Kidney (tissue), 13 donors: ENCODE measurements at regions not wholly inside any gene's neighbourhood (a gene's known extent, or its start where the extent isn't known, plus 50 kb on each side); places are given as distances from the start of the nearest gene placed in this dataset.

Source experiments
- DNase-seq, 5 donors: peaks; one replicate each; pipeline ENCODE4 v3.0.0-alpha.2; 2013 to 2020
- FAIRE-seq: peaks from 2 replicates; lab custom pipeline; 2012; peaks lifted over from hg19 to GRCh38; lab: Jason Lieb, UNC
- H3K27ac ChIP-seq, 2 donors: one replicate each; pipeline ENCODE4 v1.7.0; 2013; ENCODE audit warnings: low read depth in 2 of 2, low read length in 2 of 2, inconsistent platforms in 1 of 2
- H3K27me3 ChIP-seq: one replicate; pipeline ENCODE4 v1.7.1; 2013; ENCODE audit warnings: low read length, inconsistent platforms; ENCODE audit not compliant: control insufficient read depth, insufficient read depth
- H3K36me3 ChIP-seq, 3 donors: one replicate each; pipeline versions ENCODE4 v1.7.0 to v1.7.1; 2013; ENCODE audit warnings: low read length in 3 of 3, control low read depth in 1 of 3, inconsistent platforms in 1 of 3; ENCODE audit not compliant: insufficient read depth in 3 of 3, control insufficient read depth in 2 of 3
- H3K4me1 ChIP-seq, 3 donors: one replicate each; pipeline versions ENCODE4 v1.7.0 to v1.7.1; 2013; ENCODE audit warnings: low read length in 3 of 3, inconsistent platforms in 1 of 3, low read depth in 1 of 3; ENCODE audit not compliant: control insufficient read depth in 2 of 3, insufficient read depth in 2 of 3
- H3K4me3 ChIP-seq, 3 donors: one replicate each; pipeline versions ENCODE4 v1.7.0 to v1.8.1; 2013; ENCODE audit warnings: low read length in 3 of 3, control low read depth in 1 of 3, inconsistent platforms in 1 of 3
- H3K9ac ChIP-seq, 3 donors: one replicate each; pipeline versions ENCODE4 v1.7.0 to v1.7.1; 2013; ENCODE audit warnings: low read length in 3 of 3, control low read depth in 1 of 3, inconsistent platforms in 1 of 3
- H3K9me3 ChIP-seq, 3 donors: one replicate each; pipeline versions ENCODE4 v1.7.0 to v1.7.1; 2013; ENCODE audit warnings: low read length in 3 of 3, control low read depth in 1 of 3, inconsistent platforms in 1 of 3; ENCODE audit not compliant: control insufficient read depth in 2 of 3, insufficient read depth in 1 of 3
- CTCF ChIP-seq: IDR thresholded peaks from 3 replicates; pipeline ENCODE4 v1.5.1; 2012; ENCODE audit warnings: mild to moderate bottlenecking, moderate library complexity, borderline replicate concordance; ENCODE audit not compliant: insufficient read depth; ENCODE audit errors: extremely low read depth
- intact Hi-C: fragments of 100-400 bp; cut with DNase I; formaldehyde crosslinking; loops from one replicate; pipeline ENCODE4 v1.11.1; 2022
- donor health status: control.
- donor health status: control.
- donor health status: control.
- donor health status: control.
- donor health status: control.
- donor health status: DM: yes; HTN: yes; CAD: no.
- donor health status: Normal renal cell carcinoma (clear cell type).

DNA sequence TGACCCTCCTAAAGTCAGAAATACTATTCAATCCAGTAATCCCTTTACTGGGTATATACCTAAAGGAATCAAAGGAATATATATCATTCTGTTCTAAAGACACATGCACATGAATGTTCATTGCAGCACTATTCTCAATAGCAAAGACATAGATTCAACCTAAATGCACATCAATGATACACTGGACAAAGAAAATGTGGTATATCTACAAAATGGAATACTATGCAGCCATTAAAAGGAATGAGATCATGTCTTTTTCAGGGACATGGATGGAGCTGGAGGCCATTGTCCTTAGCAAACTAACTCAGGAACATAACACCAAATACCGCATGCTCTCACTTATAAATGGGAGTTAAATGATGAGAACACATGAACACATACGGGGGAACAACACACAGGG lies 306.0 kb upstream of the EPHA5 start:
- H3K9me3 ChIP-seq = peaks cover 0 to 5% (median 2%) of the 10 kb centered on the region in 3 donors
- H3K4me1 ChIP-seq = no peaks in the 10 kb centered on the region
- H3K9ac ChIP-seq = no peak overlapping the region
- no peak for DNase-seq
- TF ChIP-seq CTCF = no peak
- no peaks in the 10 kb centered on the region for H3K27me3 ChIP-seq
- no peak overlapping the region for H3K27ac ChIP-seq
- no peaks in the 10 kb centered on the region for H3K36me3 ChIP-seq
- intact Hi-C loops = no loop called here
- no peak overlapping the region for H3K4me3 ChIP-seq
- FAIRE-seq = no peak

GRCh38 chr4:65973186-65973585 lies 302.9 kb upstream of the EPHA5 start:
- Histone ChIP-seq H3K27me3 (no peaks in the 10 kb centered on the region), H3K36me3 (no peaks in the 10 kb centered on the region), H3K4me3 (no peak overlapping the region), H3K9me3 (peaks cover 0 to 5% (median 2%) of the 10 kb centered on the region in 3 donors), H3K27ac (no peak overlapping the region), H3K9ac (no peak overlapping the region), H3K4me1 (no peaks in the 10 kb centered on the region)
- no peak for TF ChIP-seq CTCF
- intact Hi-C loops = no loop called here
- no peak for DNase-seq
- no peak for FAIRE-seq

DNA sequence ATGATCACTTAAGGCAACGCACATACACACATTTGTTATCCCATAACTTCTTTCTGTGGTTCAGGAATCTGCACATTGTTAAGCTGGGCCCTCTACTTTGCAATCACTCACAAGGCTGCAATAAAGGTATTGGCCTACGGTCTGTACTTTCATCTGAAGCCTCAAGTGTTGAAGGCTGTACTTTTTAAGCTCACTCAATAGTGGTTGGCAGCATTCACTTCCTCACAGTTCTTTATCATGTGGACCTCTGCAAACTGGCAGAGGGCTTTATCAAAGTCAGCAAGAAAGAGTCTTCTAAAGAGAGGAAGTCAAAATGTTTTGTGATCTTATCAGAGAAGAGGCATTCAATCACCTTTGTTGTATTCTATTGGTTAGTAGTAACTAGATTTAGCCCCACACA lies 301.4 kb upstream of the EPHA5 start:
- Histone ChIP-seq H3K36me3 (no peaks in the 10 kb centered on the region), H3K9me3 (peaks cover 0 to 5% (median 0%) of the 10 kb centered on the region in 3 donors), H3K27me3 (no peaks in the 10 kb centered on the region), H3K4me3 (no peak overlapping the region), H3K27ac (no peak overlapping the region), H3K4me1 (no peaks in the 10 kb centered on the region), H3K9ac (no peak overlapping the region)
- TF ChIP-seq CTCF = no peak
- intact Hi-C loops = no loop called here
- DNase-seq (no peak), FAIRE-seq (no peak)
